ENCODE measurements at regions not wholly inside any gene's neighbourhood (a gene's known extent, or its start where the extent isn't known, plus 50 kb on each side); places are given as distances from the start of the nearest gene placed in this dataset.

DNA sequence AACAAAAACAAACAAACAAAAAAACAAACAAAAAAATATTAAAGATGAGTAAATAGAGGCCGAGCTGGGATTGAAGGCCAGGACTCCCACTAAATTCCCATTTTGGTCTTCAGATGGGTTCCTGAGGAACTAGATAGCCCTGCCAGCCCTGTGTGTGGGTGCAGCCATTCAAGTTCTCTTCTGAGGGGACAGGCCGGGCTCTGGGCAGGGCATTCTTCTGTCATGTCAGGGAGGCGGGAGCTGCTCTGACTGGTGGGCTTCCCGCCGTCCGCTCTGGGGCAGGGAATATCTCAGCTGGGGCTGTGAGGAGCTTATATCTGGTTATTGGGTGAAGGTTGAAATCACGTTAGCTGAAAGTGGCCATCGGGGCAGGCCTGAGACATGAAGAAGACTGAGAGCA, 127.3 kb upstream of the CXCR4 start:
- no peak for DNase-seq (ENCODE audit: low read depth in 3 of 3)

- DNase-seq (ENCODE audit: low read depth in 3 of 3), result no peak
Measured at GRCh38 chr2:136244536-136244885, 126.6 kb upstream of the CXCR4 start.

- DNase-seq (ENCODE audit: low read depth in 3 of 3), result no peak
Measured at GRCh38 chr2:136243638-136244535, 125.9 kb upstream of the CXCR4 start.

DNA sequence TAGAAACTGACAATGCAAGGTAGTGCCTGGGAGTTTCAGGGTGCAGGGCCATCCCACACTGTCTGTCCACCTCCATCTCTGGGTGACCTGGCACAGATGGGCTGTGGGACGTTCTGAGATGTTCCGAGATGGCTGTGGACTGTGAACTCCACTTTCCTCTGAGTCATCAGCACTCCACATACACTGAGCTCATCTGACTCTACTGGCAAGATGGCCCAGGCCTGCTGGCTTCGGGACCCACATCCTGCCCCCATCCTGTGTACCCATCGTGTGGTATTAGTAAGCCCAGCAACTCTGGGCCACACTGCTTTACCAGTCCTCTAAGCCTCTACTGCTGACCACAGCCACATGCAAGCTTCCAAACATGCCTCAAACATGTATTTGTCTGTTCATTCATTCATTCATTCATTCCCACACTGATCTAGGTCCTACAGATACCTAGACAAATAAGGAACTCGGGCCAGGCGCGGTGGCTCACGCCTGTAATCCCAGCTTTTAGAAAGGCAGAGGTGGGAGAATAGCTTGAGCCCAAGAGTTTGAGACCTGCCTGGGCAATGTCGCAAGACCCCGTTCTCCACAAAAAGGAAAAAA, 124.8 kb upstream of the CXCR4 start:
- DNase-seq (ENCODE audit: low read depth in 3 of 3), result peak in 1 of 3 donors; percentile 20

DNA sequence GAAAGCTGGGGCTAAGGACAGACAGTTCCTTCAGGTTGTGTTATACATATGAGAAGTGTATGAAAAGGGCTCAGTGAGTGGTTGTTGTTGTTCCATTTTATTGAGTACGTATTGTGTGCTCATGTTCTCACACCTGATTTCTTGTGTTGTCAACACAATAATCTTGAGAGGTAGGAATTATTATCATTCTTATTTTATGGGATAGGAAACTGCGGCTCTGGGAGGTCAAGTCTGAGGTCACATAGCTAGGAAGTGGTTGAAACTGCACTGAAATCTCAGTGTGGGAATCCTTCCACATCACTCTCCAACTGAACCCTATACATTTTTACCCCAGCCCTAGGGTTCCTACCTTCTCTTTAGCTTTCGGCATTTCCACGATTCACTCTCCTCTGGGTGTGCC, 124.2 kb upstream of the CXCR4 start:
- DNase-seq (ENCODE audit: low read depth in 3 of 3), result no peak

GRCh38 chr2:136239079-136239685, 121.2 kb upstream of the CXCR4 start:
- no peak for DNase-seq (ENCODE audit: low read depth in 3 of 3)

GRCh38 chr2:136238286-136239078, 120.5 kb upstream of the CXCR4 start:
- DNase-seq (ENCODE audit: low read depth in 3 of 3), result no peak

DNA sequence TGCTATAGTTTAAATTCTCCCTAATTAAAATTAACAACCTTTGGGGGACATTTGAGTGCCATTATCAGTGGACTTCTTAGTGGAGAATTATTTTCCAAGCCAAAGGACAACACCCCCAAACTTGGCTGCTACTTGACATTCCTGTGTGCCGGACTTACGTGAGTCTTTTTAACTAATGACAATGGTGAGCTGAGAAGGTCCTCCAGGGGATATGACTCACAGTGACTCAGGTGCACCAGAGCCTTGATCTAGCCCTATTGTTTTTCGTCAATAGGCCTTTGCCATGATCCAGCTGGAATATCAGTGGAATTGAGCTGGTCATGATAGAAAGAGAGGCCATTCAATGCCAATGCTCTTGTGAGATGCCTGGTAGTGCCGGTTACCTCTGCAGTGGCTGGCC, 118.1 kb upstream of the CXCR4 start:
- DNase-seq (ENCODE audit: low read depth in 3 of 3), result no peak

DNA sequence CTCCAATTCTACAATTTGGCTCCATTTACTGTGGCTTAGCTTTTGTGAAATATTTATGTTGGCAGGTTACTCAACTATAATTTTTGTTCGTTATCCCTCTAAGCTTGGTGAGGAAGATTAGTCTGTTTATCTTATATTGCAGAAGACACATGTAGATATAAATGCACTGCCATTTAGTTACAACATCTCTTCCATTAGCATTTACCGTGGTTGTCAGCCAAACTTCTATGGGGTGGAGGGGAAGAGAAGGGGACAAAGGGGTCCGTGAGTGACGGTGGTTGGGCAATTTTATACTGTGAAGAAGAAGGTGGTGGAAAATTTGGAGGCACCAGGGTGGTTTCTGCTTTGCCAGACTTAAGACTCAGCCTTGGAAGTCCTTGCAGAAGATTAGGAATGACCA, 117.6 kb upstream of the CXCR4 start:
- DNase-seq (ENCODE audit: low read depth in 3 of 3), result no peak

GRCh38 chr2:136234261-136234660, 116.3 kb upstream of the CXCR4 start:
- no peak for DNase-seq (ENCODE audit: low read depth in 3 of 3)

DNA sequence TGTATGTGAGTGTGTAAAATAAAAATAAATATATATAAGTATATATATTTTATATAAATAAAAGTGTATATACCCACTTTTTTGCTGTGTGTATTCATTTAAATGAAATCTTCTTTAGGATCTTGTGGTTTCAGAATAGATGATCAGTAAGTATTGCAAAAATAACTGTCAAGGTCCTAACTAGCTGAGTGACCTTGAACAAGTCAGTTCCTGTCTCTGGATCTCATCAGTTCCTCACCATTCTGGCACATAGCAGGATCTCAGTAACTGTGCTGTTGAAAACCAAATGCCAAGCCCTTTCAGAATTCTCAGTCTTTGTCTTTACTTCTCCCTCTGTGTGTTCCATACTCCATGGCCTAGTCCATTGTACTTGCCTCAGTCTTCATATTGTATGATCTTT, 115.3 kb upstream of the CXCR4 start:
- DNase-seq (ENCODE audit: low read depth in 3 of 3), result no peak

DNA sequence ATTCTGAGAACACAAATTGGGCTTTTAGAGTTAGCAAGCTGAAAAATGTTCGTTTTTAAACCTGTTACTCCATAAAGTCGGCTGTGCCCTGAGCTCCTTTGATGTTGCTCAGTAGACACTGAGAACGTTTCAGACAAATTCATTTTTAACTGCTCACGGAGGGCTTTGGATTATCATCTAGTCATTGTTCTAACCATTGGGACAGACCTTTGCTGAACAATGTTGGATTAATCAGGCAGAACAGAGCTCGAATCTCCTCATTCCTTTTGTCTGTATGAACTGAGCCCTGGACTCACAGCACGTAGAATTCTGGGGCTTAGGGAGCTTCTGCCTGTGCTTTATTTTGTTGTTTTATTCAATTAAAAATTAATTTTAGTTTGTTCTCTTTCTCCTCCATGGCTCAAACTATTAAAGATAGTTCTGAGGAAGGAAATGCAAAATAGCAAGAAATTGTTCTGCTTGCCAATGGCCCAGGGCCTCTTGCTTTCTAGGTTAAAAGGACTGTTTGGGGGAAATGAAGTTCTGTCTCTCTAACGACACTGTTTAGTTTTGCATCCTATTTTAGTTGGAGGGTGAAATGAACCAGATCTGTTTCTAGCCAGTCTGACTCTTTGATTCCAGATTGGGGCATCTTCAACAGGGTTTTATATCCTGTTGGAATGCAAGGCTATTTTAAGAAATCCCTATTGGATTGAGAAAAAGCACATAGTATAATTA, 114.7 kb upstream of the CXCR4 start:
- no peak for DNase-seq (ENCODE audit: low read depth in 3 of 3)

DNA sequence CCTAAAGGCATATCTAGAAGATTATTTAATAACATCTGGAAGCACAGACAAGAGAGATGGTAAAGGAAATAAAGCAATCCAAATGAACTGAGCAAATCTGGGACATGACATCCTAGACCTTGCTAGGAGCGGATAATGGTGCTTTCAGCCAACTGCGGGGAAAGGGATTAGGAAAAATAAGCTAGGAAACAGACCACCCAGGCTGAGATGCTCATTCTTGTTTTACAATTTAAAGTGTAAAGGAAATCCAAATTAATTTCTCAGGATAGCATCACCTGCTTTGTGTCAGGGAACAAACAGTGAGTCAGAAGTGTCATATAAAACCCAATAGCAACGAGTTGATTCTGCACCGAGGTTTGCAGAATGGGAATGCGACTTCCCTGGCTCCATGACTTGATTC, 112.5 kb upstream of the CXCR4 start:
- no peak for DNase-seq (ENCODE audit: low read depth in 3 of 3)

DNA sequence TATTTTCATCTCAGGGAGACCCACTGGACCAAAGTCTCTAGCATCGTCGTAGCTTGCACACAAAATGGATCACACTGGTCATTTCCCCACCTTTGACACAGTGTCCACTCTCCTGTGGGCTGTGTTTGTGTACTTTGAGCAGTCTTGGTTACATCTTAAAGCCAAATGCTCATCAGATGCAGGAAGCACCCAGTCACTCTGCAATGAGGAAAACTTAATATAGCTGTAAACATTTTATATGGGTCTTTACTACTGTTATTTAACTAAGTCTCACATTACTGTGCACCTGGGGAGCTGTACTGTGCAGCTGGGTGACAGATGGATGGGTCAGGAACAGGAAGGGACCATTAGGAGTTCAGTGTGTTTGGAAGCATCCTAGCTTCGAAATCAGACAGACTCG, 109.0 kb upstream of the CXCR4 start:
- no peak for DNase-seq (ENCODE audit: low read depth in 3 of 3)

GRCh38 chr2:136225950-136226835, 108.2 kb upstream of the CXCR4 start:
- no peak for DNase-seq (ENCODE audit: low read depth in 3 of 3)

DNA sequence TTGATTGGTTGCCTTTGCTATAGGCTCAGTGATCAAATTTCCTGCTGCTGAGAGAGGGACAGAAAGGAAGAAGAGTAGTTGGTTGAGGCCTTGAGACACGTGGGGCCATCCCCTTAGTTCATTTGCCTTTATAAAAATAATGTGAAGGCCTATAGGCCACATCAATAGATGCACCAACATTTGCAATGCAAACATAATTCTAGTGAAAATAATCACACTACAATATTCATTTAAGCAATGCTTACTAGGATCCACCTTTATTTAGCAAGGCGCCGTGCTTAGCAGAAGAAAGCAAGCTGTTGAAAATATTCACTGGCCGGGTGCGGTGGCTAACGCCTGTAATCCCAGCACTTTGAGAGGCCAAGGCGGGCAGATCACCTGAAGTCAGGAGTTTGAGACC, 105.3 kb upstream of the CXCR4 start:
- DNase-seq (ENCODE audit: low read depth in 3 of 3), result no peak

GRCh38 chr2:136222862-136223261, 104.9 kb upstream of the CXCR4 start:
- DNase-seq (ENCODE audit: low read depth in 3 of 3), result no peak

DNA sequence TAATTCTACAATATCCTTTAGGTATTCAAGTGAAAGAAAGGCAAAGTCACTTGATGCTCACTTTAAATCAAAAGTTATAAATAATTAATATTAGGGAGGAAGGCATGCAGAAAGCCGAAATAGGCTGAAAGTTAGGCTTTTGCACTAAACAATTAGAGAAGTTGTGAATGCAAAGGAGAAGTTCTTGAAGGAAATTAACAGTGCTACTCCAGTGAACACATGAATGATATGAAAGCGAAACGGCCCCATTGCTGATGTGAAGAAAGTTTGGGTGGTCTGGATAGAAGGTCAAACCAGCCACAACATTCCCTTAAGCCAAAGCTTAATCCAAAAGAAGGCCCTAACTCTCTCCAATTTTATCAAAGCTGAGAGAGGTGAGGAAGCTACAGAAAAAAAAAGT, 103.1 kb upstream of the CXCR4 start:
- no peak for DNase-seq (ENCODE audit: low read depth in 3 of 3)

DNA sequence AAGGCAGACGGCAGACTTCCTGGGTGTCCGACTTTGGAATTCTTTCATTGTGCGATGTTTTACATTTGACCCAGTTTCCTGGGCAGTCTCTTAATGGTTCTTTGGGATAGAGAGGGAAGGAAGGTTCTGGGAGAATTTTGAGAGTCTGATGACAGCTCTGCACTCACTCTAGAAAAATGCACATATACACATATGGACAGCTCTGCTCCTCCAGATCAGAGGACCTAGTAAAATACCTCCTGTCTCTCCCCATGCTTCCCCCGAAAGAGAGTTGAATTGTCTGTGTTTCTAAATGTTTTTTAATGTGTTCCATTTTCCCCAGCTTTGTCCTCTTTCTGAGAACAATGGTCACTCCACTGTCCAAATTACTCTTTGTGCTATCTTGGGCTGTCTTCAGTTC, 102.0 kb upstream of the CXCR4 start:
- no peak for DNase-seq (ENCODE audit: low read depth in 3 of 3)

GRCh38 chr2:136219341-136219740, 101.4 kb upstream of the CXCR4 start:
- no peak for DNase-seq (ENCODE audit: low read depth in 3 of 3)

GRCh38 chr2:136217996-136218395, 100.0 kb upstream of the CXCR4 start:
- DNase-seq (ENCODE audit: low read depth in 3 of 3), result no peak
